ENCODE measurements at regions not wholly inside any gene's neighbourhood (a gene's known extent, or its start where the extent isn't known, plus 50 kb on each side); places are given as distances from the start of the nearest gene placed in this dataset.

DNA sequence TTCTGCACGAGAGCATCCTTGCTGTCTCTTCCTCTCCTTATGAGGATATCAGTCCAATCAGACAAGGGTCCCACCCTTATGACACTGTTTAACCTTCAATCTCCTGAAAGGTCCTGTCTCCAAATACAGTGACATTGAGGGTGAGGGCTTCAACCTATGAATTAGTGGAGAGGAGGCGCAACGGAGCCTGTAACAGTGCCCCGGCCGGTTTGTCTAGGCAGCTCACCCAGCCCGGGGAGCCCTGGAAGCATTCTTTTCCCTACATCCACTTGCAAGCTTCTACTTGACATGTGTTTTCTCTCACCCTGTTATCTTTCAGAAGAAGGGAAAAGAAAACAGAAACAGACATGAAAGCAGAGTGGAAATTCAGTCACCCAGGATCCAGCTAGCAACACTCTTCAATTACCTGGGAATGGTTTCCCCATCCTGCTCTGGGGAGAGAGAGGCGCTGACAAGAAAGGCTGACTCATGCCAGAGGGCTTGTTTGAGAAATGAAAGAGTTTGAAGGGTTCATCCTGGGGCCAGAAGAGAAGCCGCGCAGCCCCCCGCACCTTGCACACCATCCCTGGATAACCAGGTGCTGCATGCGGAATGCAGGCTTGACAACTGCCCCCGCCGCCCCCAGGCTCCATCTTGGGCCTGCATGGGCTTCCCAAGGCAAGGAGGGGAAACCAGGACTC, 394.9 kb downstream of the NPHP4 start:
- no peak overlapping the region for H3K4me2 ChIP-seq (ENCODE audit: low read depth, low read length, poor library complexity, severe bottlenecking)
- no peaks in the 10 kb centered on the region for H3K9me3 ChIP-seq (ENCODE audit: low read length)

DNA sequence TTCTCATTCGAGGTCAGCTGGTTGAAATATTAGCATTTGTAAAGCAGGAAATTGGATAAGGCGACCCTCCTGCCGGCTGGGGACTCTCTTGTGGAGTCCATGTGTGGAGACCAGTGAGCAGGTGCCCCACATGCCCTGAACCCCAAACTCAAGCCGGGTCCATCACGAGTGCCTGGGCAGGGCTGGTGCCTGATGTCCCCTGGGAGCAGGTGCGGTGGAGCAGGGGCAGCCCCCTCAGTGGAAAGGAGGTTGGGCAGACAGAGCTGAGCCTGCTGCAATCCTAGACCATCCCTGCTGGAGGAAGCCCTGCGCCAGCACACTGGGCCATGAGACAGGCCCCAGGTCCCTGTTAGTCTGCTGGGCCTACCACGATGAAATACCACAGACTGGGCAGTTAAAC, 395.6 kb downstream of the NPHP4 start:
- no peaks in the 10 kb centered on the region for H3K79me2 ChIP-seq (ENCODE audit: low read length)
- DNase-seq: no peak
- H3K9ac ChIP-seq (ENCODE audit: low read length): no peak overlapping the region
- H3K9me2 ChIP-seq (replicated peaks; ENCODE audit: insufficient read depth, low read length): no peaks in the 10 kb centered on the region
- no peaks in the 10 kb centered on the region for H3K27me3 ChIP-seq (ENCODE audit: low read length)
- no peak overlapping the region for H2AFZ ChIP-seq (ENCODE audit: low read length)
- H3K9me3 ChIP-seq (ENCODE audit: low read length): no peaks in the 10 kb centered on the region
- H3K4me3 ChIP-seq (ENCODE audit: low read length): no peak overlapping the region
- H3K27ac ChIP-seq (ENCODE audit: low read length): no peak overlapping the region
- no peaks in the 10 kb centered on the region for H4K20me1 ChIP-seq (ENCODE audit: insufficient read depth, low read depth, low read length)
- no peaks in the 10 kb centered on the region for H3K36me3 ChIP-seq (ENCODE audit: insufficient read depth, low read length)
- no peak overlapping the region for H3K4me2 ChIP-seq (ENCODE audit: low read depth, low read length, poor library complexity, severe bottlenecking)
- no peaks in the 10 kb centered on the region for H3K4me1 ChIP-seq (ENCODE audit: low read length)

More for the DNA sequence above, 394.9 kb downstream of the NPHP4 start:
- Histone ChIP-seq H3K36me3 (ENCODE audit: insufficient read depth, low read length) (no peaks in the 10 kb centered on the region), H4K20me1 (ENCODE audit: insufficient read depth, low read depth, low read length) (no peaks in the 10 kb centered on the region), H3K4me1 (ENCODE audit: low read length) (no peaks in the 10 kb centered on the region), H3K27me3 (ENCODE audit: low read length) (no peaks in the 10 kb centered on the region), H3K4me3 (ENCODE audit: low read length) (no peak overlapping the region), H2AFZ (ENCODE audit: low read length) (no peak overlapping the region), H3K27ac (ENCODE audit: low read length) (no peak overlapping the region), H3K79me2 (ENCODE audit: low read length) (no peaks in the 10 kb centered on the region), H3K9me2 (replicated peaks; ENCODE audit: insufficient read depth, low read length) (no peaks in the 10 kb centered on the region), H3K9ac (ENCODE audit: low read length) (no peak overlapping the region)
- no peak for DNase-seq

DNA sequence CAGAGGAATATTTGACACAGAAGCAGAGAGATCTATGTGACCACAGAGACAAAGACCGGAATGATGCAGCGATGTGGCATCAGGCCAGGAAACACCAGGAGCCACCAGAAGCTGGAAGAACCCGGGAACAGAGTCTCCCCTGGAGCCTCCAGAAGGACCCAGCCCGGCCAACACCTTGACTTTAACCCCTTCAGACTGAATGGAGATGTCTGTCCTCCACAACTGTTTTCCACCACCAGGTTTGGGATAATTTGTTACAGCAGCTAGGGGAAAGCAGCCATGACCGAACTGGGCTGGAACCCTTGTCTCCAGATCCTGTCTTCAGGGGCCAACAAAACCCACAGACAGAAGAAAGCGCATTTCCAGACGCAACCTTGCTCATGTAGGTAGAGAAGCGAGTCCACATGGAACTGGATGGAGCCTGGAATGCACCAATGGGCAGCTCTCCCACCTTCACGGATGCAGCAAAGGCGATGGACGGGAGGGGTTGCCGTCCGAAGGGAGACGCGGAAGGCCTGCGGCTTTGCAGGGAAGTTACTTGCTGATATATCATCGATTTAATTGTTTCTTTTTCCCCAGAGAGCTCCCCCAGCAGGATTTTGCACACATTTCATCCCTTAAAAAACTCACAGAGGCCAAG, 396.6 kb downstream of the NPHP4 start:
- H3K79me2 ChIP-seq (ENCODE audit: low read length): no peaks in the 10 kb centered on the region
- H3K27me3 ChIP-seq (ENCODE audit: low read length): no peaks in the 10 kb centered on the region
- H3K27ac ChIP-seq (ENCODE audit: low read length): no peak overlapping the region
- no peak overlapping the region for H3K4me3 ChIP-seq (ENCODE audit: low read length)
- no peaks in the 10 kb centered on the region for H3K9me2 ChIP-seq (replicated peaks; ENCODE audit: insufficient read depth, low read length)
- H3K9ac ChIP-seq (ENCODE audit: low read length): no peak overlapping the region
- H3K4me1 ChIP-seq (ENCODE audit: low read length): no peaks in the 10 kb centered on the region
- DNase-seq: no peak
- no peaks in the 10 kb centered on the region for H3K36me3 ChIP-seq (ENCODE audit: insufficient read depth, low read length)
- no peaks in the 10 kb centered on the region for H4K20me1 ChIP-seq (ENCODE audit: insufficient read depth, low read depth, low read length)
- peaks cover 4% of the 10 kb centered on the region; the same call in 1 of the 2 replicates for H3K9me3 ChIP-seq (ENCODE audit: low read length)
- no peak overlapping the region for H3K4me2 ChIP-seq (ENCODE audit: low read depth, low read length, poor library complexity, severe bottlenecking)
- H2AFZ ChIP-seq (ENCODE audit: low read length): no peak overlapping the region

DNA sequence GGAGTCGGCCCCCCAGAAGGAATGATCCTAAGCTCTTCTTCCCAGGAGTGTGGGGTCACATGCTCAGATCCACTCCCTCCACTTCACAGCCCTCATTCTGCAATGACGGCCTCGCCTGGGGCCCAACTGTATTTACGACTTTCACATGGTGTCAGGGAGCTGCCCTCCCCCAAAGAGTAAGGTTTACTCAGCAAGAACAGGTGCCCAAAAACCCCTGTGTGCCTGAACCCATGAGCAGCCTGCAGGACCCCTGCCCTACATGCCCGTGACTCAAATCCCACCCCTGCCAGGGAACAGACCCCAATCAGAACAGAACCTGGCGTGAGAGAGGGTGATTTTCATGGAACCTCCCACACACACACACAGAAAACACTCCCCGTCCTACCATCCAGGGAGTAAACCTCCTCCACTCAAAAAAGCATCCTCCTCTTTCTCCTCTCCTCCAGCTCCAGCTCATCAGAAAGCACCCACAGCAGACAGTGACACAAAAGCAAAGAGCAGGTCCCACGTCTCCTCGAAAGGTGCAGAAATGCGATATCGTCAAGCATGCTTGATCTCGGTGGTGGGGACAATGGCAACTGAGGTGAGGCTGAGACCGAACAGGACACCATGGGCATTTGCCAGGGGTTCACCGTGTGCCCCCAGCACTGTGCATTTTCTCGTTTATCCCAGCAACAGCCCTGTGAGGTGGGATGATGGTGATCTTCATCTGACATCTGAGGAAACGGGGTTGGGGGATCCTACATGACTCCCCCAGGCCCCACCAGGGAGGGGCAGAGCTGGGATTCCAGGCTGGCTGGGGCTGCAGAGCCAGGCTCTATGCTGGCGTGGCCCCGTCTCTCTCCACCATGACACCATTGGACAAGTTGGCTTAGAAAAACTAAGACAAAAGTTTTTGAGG, 397.9 kb downstream of the NPHP4 start:
- Histone ChIP-seq H3K4me2 (ENCODE audit: low read depth, low read length, poor library complexity, severe bottlenecking) (no peak overlapping the region), H3K9me3 (ENCODE audit: low read length) (peaks cover 4% of the 10 kb centered on the region; the same call in 1 of the 2 replicates), H3K9me2 (replicated peaks; ENCODE audit: insufficient read depth, low read length) (no peaks in the 10 kb centered on the region), H3K9ac (ENCODE audit: low read length) (no peak overlapping the region), H3K4me3 (ENCODE audit: low read length) (no peak overlapping the region), H3K36me3 (ENCODE audit: insufficient read depth, low read length) (no peaks in the 10 kb centered on the region), H3K79me2 (ENCODE audit: low read length) (no peaks in the 10 kb centered on the region), H3K27ac (ENCODE audit: low read length) (no peak overlapping the region), H3K27me3 (ENCODE audit: low read length) (no peaks in the 10 kb centered on the region), H4K20me1 (ENCODE audit: insufficient read depth, low read depth, low read length) (no peaks in the 10 kb centered on the region), H2AFZ (ENCODE audit: low read length) (no peak overlapping the region), H3K4me1 (ENCODE audit: low read length) (no peaks in the 10 kb centered on the region)
- DNase-seq: no peak

DNA sequence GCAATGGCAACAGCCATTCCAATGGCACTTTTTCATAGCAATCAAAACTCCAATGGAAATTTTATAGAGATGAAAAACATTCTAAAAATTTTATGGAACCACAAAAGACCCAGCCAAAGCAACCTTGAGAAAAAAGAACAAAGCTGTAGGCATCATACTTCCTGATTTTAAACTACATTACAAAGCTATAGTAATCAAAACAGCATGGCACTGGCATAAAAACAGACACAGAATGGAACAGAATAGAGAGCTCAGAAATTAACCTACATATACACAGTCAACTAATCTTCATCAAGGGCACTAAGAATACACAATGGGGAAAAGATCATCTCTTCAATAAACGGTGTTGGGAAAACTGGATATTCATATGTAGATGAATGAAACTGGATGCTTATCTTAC, 401.5 kb downstream of the NPHP4 start:
- no peaks in the 10 kb centered on the region for H4K20me1 ChIP-seq (ENCODE audit: insufficient read depth, low read depth, low read length)

DNA sequence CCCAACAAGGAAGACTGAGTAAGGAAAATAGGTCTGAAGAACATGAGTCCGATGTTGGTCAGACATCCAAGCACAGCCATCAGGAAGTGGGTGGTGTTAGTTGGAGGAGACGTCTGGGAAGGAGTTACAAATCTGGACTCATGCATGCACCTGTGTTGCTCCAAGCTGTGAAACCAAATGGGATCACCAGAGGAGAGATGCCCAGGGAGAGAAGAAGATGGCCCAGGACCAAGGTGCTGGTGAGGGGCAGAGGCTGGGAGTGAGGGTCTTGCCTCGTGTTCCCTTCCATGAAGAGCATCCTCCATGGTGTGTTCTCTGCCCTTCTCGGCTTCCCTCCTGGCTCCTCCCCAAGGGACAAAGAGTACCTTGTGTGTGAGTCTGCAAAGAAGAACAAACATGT, 405.6 kb downstream of the NPHP4 start:
- Histone ChIP-seq H3K4me3 (ENCODE audit: low read length) (no peak overlapping the region), H3K4me2 (ENCODE audit: low read depth, low read length, poor library complexity, severe bottlenecking) (no peak overlapping the region), H3K27ac (ENCODE audit: low read length) (no peak overlapping the region), H4K20me1 (ENCODE audit: insufficient read depth, low read depth, low read length) (no peaks in the 10 kb centered on the region), H3K79me2 (ENCODE audit: low read length) (no peaks in the 10 kb centered on the region), H3K27me3 (ENCODE audit: low read length) (no peaks in the 10 kb centered on the region), H3K4me1 (ENCODE audit: low read length) (no peaks in the 10 kb centered on the region), H3K9me3 (ENCODE audit: low read length) (peaks cover 4% of the 10 kb centered on the region; the same call in 1 of the 2 replicates), H3K36me3 (ENCODE audit: insufficient read depth, low read length) (no peaks in the 10 kb centered on the region), H3K9me2 (replicated peaks; ENCODE audit: insufficient read depth, low read length) (no peaks in the 10 kb centered on the region), H3K9ac (ENCODE audit: low read length) (no peak overlapping the region), H2AFZ (ENCODE audit: low read length) (no peak overlapping the region)
- no peak for DNase-seq

More for the DNA sequence above, 401.5 kb downstream of the NPHP4 start:
- Histone ChIP-seq H3K9ac (ENCODE audit: low read length) (no peak overlapping the region), H3K36me3 (ENCODE audit: insufficient read depth, low read length) (no peaks in the 10 kb centered on the region), H3K4me1 (ENCODE audit: low read length) (no peaks in the 10 kb centered on the region), H3K9me3 (ENCODE audit: low read length) (peaks cover 4% of the 10 kb centered on the region; the same call in 1 of the 2 replicates), H3K27ac (ENCODE audit: low read length) (no peak overlapping the region), H3K4me3 (ENCODE audit: low read length) (no peak overlapping the region), H3K9me2 (replicated peaks; ENCODE audit: insufficient read depth, low read length) (no peaks in the 10 kb centered on the region), H3K79me2 (ENCODE audit: low read length) (no peaks in the 10 kb centered on the region), H3K4me2 (ENCODE audit: low read depth, low read length, poor library complexity, severe bottlenecking) (no peak overlapping the region), H3K27me3 (ENCODE audit: low read length) (no peaks in the 10 kb centered on the region), H2AFZ (ENCODE audit: low read length) (no peak overlapping the region)
- no peak for DNase-seq

DNA sequence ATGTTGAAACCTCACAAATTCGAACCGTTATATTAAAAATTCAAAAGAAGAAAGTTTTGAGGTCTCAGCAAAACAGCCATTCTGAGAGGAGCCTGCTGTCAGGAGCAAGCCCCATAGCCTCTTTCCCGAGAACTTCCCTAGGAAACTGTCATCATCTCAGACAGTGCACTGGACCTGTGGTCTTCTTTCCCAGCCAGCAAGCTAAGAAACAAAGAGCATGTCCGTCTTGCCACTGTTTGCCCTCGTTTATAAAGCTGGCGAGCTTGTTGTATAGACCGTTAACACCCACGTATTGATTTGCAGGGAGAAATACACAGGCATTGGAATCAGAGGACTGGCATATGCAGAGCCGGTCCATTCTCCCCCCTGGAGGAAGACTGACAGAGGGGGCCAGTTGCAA, 407.0 kb downstream of the NPHP4 start:
- Histone ChIP-seq H4K20me1 (ENCODE audit: insufficient read depth, low read depth, low read length) (no peaks in the 10 kb centered on the region), H3K9me2 (replicated peaks; ENCODE audit: insufficient read depth, low read length) (no peaks in the 10 kb centered on the region), H3K4me1 (ENCODE audit: low read length) (no peaks in the 10 kb centered on the region), H3K9ac (ENCODE audit: low read length) (no peak overlapping the region), H3K36me3 (ENCODE audit: insufficient read depth, low read length) (no peaks in the 10 kb centered on the region), H3K27me3 (ENCODE audit: low read length) (no peaks in the 10 kb centered on the region), H3K27ac (ENCODE audit: low read length) (no peak overlapping the region), H2AFZ (ENCODE audit: low read length) (no peak overlapping the region), H3K79me2 (ENCODE audit: low read length) (no peaks in the 10 kb centered on the region), H3K4me3 (ENCODE audit: low read length) (no peak overlapping the region), H3K9me3 (ENCODE audit: low read length) (no peaks in the 10 kb centered on the region), H3K4me2 (ENCODE audit: low read depth, low read length, poor library complexity, severe bottlenecking) (no peak overlapping the region)
- no peak for DNase-seq

DNA sequence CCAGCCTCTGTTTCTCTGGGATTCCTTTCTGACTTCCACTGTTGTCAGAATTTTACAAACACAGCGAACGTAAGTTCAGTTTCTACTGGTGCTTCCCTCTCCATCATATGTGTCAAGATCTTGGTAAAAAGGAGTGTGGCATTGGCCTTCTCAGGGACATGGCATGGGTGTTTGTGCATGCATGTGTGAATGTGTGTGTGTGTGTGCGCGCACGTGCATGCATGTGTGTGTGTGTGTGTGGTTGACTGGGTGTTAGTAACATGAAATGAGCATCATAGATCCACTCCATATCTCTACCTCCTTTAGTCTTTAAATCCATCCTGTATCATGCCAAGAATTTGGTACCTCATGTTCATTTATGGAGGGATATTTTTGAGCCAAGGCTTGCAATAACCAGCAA, 411.3 kb downstream of the NPHP4 start:
- no peaks in the 10 kb centered on the region for H4K20me1 ChIP-seq (ENCODE audit: insufficient read depth, low read depth, low read length)
- H3K4me2 ChIP-seq (ENCODE audit: low read depth, low read length, poor library complexity, severe bottlenecking): no peak overlapping the region
- H3K4me1 ChIP-seq (ENCODE audit: low read length): peaks cover 12% of the 10 kb centered on the region
- H3K4me3 ChIP-seq (ENCODE audit: low read length): no peak overlapping the region
- no peaks in the 10 kb centered on the region for H3K9me2 ChIP-seq (replicated peaks; ENCODE audit: insufficient read depth, low read length)
- H2AFZ ChIP-seq (ENCODE audit: low read length): no peak overlapping the region
- no peaks in the 10 kb centered on the region for H3K9me3 ChIP-seq (ENCODE audit: low read length)
- H3K79me2 ChIP-seq (ENCODE audit: low read length): no peaks in the 10 kb centered on the region
- no peak overlapping the region for H3K9ac ChIP-seq (ENCODE audit: low read length)
- H3K36me3 ChIP-seq (ENCODE audit: insufficient read depth, low read length): no peaks in the 10 kb centered on the region
- H3K27me3 ChIP-seq (ENCODE audit: low read length): no peaks in the 10 kb centered on the region
- DNase-seq: no peak
- H3K27ac ChIP-seq (ENCODE audit: low read length): no peak overlapping the region

Measured in Karpas-422 (cell line).